WTC11 (cell line): ENCODE measurements at regions not wholly inside any gene's neighbourhood (a gene's known extent, or its start where the extent isn't known, plus 50 kb on each side); places are given as distances from the start of the nearest gene placed in this dataset.

Experiments used
- ATF1 ChIP-seq: sonication (generic); formaldehyde crosslinking; IDR thresholded peaks from 2 replicates; pipeline ENCODE4 v1.8.1; 2023; ENCODE audit warnings: mild to moderate bottlenecking, moderate library complexity, missing genetic modification reagents
- CREM ChIP-seq: sonication (generic); formaldehyde crosslinking; IDR thresholded peaks from 2 replicates; pipeline ENCODE4 v1.8.1; 2022; ENCODE audit warnings: mild to moderate bottlenecking, missing genetic modification reagents, moderate library complexity
- CTCF ChIP-seq: fragments of 200-600 bp; IDR thresholded peaks from 2 replicates; pipeline ENCODE4 v1.8.0; 2022; ENCODE audit warnings: antibody characterized with exemption
- E2F1 ChIP-seq: sonication (generic); formaldehyde crosslinking; IDR thresholded peaks from 2 replicates; pipeline ENCODE4 v1.8.0; 2022; ENCODE audit warnings: mild to moderate bottlenecking, missing genetic modification reagents
- ESRRA ChIP-seq: sonication (generic); formaldehyde crosslinking; IDR thresholded peaks from 2 replicates; pipeline ENCODE4 v1.8.1; 2022; ENCODE audit warnings: mild to moderate bottlenecking, missing genetic modification reagents, borderline replicate concordance
- FOXJ3 ChIP-seq: sonication (generic); formaldehyde crosslinking; IDR thresholded peaks from 2 replicates; pipeline ENCODE4 v1.9.0; 2021; ENCODE audit warnings: missing genetic modification reagents, mild to moderate bottlenecking, borderline replicate concordance
- FOXP4 ChIP-seq: sonication (generic); formaldehyde crosslinking; IDR thresholded peaks from 2 replicates; pipeline ENCODE4 v1.8.0; 2022; ENCODE audit warnings: mild to moderate bottlenecking, missing genetic modification reagents
- IRF2 ChIP-seq: sonication (generic); formaldehyde crosslinking; IDR thresholded peaks from 2 replicates; pipeline ENCODE4 v1.8.0; 2022; ENCODE audit warnings: low read depth, missing genetic modification reagents, borderline replicate concordance
- KAT7 ChIP-seq: sonication (generic); formaldehyde crosslinking; IDR thresholded peaks from 2 replicates; pipeline ENCODE4 v1.8.1; 2023; ENCODE audit warnings: missing genetic modification reagents, mild to moderate bottlenecking, borderline replicate concordance
- NFATC4 ChIP-seq: fragments of 250-450 bp; sonication (Bioruptor Pico); IDR thresholded peaks from 2 replicates; pipeline ENCODE4 v1.9.0; 2021; ENCODE audit warnings: mild to moderate bottlenecking
- NR2C2 ChIP-seq: sonication (generic); formaldehyde crosslinking; IDR thresholded peaks from 2 replicates; pipeline ENCODE4 v1.8.0; 2022; ENCODE audit warnings: mild to moderate bottlenecking, missing genetic modification reagents
- SP1 ChIP-seq: sonication (generic); formaldehyde crosslinking; conservative IDR thresholded peaks from 2 replicates; pipeline ENCODE4 v1.8.1; 2022; ENCODE audit warnings: missing genetic modification reagents
- TF ChIP-seq, protein P1 (sequence below): sonication (generic); formaldehyde crosslinking; IDR thresholded peaks from 2 replicates; pipeline ENCODE4 v1.8.0; 2022; ENCODE audit warnings: mild to moderate bottlenecking, missing genetic modification reagents
- TF ChIP-seq, protein P2 (sequence below): sonication (generic); formaldehyde crosslinking; IDR thresholded peaks from 2 replicates; pipeline ENCODE4 v1.8.1; 2022; ENCODE audit warnings: mild to moderate bottlenecking, moderate library complexity, missing genetic modification reagents

DNA sequence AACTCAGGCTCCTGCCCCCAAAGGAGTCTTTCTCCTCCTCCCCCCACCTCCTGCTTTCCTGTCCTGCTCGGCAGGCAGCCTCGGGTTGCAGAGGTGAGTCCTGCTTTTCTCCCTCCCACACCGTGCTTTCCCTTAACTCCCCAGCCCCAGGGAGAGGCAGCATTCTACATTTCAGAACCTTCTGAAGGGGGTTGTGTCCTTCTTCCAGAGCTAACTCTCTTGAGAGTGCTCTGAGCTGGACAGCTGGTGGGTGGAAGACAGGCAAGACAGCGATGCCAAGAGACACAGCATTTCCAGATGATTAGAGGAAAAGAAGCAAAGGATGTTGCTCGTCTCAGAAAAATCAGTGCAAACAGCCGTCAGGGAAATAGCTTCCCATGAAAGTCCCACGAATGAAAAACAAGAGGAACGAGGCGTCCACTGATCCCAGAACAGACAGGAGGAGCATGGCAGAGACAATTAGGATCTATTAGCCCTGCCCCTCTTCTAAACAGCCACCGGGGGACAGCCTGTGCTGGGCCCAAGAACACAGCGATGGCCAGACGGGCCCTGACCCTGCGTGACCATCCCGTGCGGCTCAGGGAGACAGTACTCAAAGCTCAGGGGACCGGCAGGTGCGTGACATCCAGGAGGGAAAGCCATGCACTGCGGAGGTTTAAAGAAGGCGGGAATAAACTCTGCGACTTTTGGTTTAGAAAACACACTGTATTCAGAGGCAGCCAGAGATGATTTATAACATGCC is 216.5 kb upstream of the RTL1 start:
- TF ChIP-seq, protein P1, sequence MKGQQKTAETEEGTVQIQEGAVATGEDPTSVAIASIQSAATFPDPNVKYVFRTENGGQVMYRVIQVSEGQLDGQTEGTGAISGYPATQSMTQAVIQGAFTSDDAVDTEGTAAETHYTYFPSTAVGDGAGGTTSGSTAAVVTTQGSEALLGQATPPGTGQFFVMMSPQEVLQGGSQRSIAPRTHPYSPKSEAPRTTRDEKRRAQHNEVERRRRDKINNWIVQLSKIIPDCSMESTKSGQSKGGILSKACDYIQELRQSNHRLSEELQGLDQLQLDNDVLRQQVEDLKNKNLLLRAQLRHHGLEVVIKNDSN = no peak
- TF ChIP-seq IRF2 (CRISPR knock-in tag) = no peak
- no peak for TF ChIP-seq E2F1 (CRISPR knock-in tag)
- TF ChIP-seq ESRRA (CRISPR knock-in tag) = no peak
- TF ChIP-seq, protein P2, sequence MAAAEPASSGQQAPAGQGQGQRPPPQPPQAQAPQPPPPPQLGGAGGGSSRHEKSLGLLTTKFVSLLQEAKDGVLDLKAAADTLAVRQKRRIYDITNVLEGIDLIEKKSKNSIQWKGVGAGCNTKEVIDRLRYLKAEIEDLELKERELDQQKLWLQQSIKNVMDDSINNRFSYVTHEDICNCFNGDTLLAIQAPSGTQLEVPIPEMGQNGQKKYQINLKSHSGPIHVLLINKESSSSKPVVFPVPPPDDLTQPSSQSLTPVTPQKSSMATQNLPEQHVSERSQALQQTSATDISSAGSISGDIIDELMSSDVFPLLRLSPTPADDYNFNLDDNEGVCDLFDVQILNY (CRISPR knock-in tag) = no peak
- TF ChIP-seq FOXP4 = no peak
- TF ChIP-seq FOXJ3 = no peak
- no peak for TF ChIP-seq NFATC4 (CRISPR knock-in tag)
- TF ChIP-seq SP1 (CRISPR knock-in tag) = no peak
- no peak for TF ChIP-seq CTCF
- no peak for TF ChIP-seq ATF1 (CRISPR knock-in tag)
- TF ChIP-seq KAT7 = no peak
- TF ChIP-seq CREM (CRISPR knock-in tag) = no peak
- no peak for TF ChIP-seq NR2C2 (CRISPR knock-in tag)
